Hematopoietic multipotent progenitor cell treated with erythropoietin and hydrocortisone succinate and interleukin-3 and kit ligand, for 17 days (in vitro differentiated cells): ENCODE measurements at regions not wholly inside any gene's neighbourhood (a gene's known extent, or its start where the extent isn't known, plus 50 kb on each side); places are given as distances from the start of the nearest gene placed in this dataset.

Experiments used
- DNase-seq: peaks from one replicate; pipeline ENCODE4 v3.0.0-alpha.2; 2015; ENCODE audit warnings: low spot score

GRCh38 chr1:199855580-199855979 is 171.9 kb upstream of the NR5A2 start:
- no peak for DNase-seq

- DNase-seq: no peak
Measured at GRCh38 chr1:199856216-199856780, 171.2 kb upstream of the NR5A2 start.

- DNase-seq: no peak
Measured at GRCh38 chr1:199857108-199857507, 170.4 kb upstream of the NR5A2 start.

- DNase-seq: no peak
Measured at GRCh38 chr1:199857516-199857915, 170.0 kb upstream of the NR5A2 start.

GRCh38 chr1:199858171-199858570 is 169.3 kb upstream of the NR5A2 start:
- DNase-seq: no peak

GRCh38 chr1:199858856-199859255 is 168.7 kb upstream of the NR5A2 start:
- DNase-seq: no peak

GRCh38 chr1:199859491-199859933 is 168.0 kb upstream of the NR5A2 start:
- no peak for DNase-seq

- DNase-seq: no peak
Measured at GRCh38 chr1:199861020-199861795, 166.3 kb upstream of the NR5A2 start.

- no peak for DNase-seq
Measured at GRCh38 chr1:199862047-199862446, 165.5 kb upstream of the NR5A2 start.

GRCh38 chr1:199866210-199866617 is 161.3 kb upstream of the NR5A2 start:
- no peak for DNase-seq

- no peak for DNase-seq
Measured at GRCh38 chr1:199867601-199868000, 159.9 kb upstream of the NR5A2 start.

GRCh38 chr1:199868777-199869176 is 158.7 kb upstream of the NR5A2 start:
- no peak for DNase-seq

GRCh38 chr1:199875337-199875736 is 152.2 kb upstream of the NR5A2 start:
- no peak for DNase-seq

GRCh38 chr1:199875856-199876255 is 151.7 kb upstream of the NR5A2 start:
- DNase-seq: no peak

GRCh38 chr1:199877526-199878384 is 149.8 kb upstream of the NR5A2 start:
- no peak for DNase-seq

- DNase-seq: no peak
Measured at GRCh38 chr1:199878823-199879222, 148.7 kb upstream of the NR5A2 start.

GRCh38 chr1:199898654-199899053 is 128.9 kb upstream of the NR5A2 start:
- no peak for DNase-seq

GRCh38 chr1:199901341-199901740 is 126.2 kb upstream of the NR5A2 start:
- DNase-seq: no peak

- DNase-seq: no peak
Measured at GRCh38 chr1:199907361-199907760, 120.1 kb upstream of the NR5A2 start.

- no peak for DNase-seq
Measured at GRCh38 chr1:199909137-199909536, 118.4 kb upstream of the NR5A2 start.

- no peak for DNase-seq
Measured at GRCh38 chr1:199913318-199913717, 114.2 kb upstream of the NR5A2 start.

GRCh38 chr1:199914546-199914945 is 113.0 kb upstream of the NR5A2 start:
- DNase-seq: no peak
